ENCODE measurements at regions not wholly inside any gene's neighbourhood (a gene's known extent, or its start where the extent isn't known, plus 50 kb on each side); places are given as distances from the start of the nearest gene placed in this dataset.
"Not testable (repeated sequence)": the region's sequence is repeated elsewhere in the genome, so short reads cannot be mapped to it uniquely, and the experiment has no call there.

DNA sequence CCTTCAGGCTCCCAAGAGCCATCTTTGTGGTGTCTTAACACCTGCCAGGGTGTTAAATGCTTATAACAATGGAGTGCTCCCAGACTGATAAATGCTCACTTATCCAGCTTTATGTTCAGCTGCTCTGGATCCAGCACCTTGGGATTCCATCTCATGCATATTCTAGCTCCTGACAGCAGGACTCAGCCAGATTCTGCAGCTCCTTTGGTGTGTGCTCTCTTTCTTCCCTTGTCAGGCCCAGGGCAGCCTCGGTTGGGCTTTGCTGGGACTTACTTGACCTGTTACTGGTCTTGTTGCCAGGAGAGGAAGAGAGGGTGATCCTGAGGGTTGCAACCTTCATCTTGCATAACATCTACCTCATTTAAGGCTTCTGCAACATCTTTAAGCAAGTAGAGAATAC lies 59.4 kb upstream of the CCNY start:
- ATAC-seq (no peak), DNase-seq (ENCODE audit: low read depth, low spot score) (no peak)
- Histone ChIP-seq H3K4me3 (ENCODE audit: low read depth in 2 of 2, low read length in 2 of 2) (no peak overlapping the region), H3K36me3 (ENCODE audit: control insufficient read depth, insufficient read depth, low read length) (no peaks in the 10 kb centered on the region), H3K27ac (ENCODE audit: low read length) (no peak overlapping the region), H3K27me3 (ENCODE audit: control insufficient read depth, insufficient read depth, low read length) (no peaks in the 10 kb centered on the region), H3K4me1 (ENCODE audit: control insufficient read depth, insufficient read depth, low read length) (no peaks in the 10 kb centered on the region), H3K9me3 (ENCODE audit: control insufficient read depth, insufficient read depth, low read depth, low read length) (no peaks in the 10 kb centered on the region)
- in situ Hi-C loops (cut with HindIII; ENCODE audit: low pct_unique_long_range_greater_than_20kb, low sequenced_read_pairs) (no loop called here), intact Hi-C loops (cut with micrococcal nuclease; ENCODE audit: unreplicated experiment) (no loop called here)
- TF ChIP-seq POLR2AphosphoS5 (IDR thresholded peaks at IDR 0.05; ENCODE audit: low read depth, low read length) (no peak), SIN3A (IDR thresholded peaks at IDR 0.05; ENCODE audit: borderline replicate concordance, insufficient read depth, low read depth, low read length) (no peak), TCF7L2 (IDR thresholded peaks at IDR 0.05; ENCODE audit: low read depth, low read length) (no peak)
- TF ChIP-seq, protein P1, sequence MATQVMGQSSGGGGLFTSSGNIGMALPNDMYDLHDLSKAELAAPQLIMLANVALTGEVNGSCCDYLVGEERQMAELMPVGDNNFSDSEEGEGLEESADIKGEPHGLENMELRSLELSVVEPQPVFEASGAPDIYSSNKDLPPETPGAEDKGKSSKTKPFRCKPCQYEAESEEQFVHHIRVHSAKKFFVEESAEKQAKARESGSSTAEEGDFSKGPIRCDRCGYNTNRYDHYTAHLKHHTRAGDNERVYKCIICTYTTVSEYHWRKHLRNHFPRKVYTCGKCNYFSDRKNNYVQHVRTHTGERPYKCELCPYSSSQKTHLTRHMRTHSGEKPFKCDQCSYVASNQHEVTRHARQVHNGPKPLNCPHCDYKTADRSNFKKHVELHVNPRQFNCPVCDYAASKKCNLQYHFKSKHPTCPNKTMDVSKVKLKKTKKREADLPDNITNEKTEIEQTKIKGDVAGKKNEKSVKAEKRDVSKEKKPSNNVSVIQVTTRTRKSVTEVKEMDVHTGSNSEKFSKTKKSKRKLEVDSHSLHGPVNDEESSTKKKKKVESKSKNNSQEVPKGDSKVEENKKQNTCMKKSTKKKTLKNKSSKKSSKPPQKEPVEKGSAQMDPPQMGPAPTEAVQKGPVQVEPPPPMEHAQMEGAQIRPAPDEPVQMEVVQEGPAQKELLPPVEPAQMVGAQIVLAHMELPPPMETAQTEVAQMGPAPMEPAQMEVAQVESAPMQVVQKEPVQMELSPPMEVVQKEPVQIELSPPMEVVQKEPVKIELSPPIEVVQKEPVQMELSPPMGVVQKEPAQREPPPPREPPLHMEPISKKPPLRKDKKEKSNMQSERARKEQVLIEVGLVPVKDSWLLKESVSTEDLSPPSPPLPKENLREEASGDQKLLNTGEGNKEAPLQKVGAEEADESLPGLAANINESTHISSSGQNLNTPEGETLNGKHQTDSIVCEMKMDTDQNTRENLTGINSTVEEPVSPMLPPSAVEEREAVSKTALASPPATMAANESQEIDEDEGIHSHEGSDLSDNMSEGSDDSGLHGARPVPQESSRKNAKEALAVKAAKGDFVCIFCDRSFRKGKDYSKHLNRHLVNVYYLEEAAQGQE (IDR thresholded peaks at IDR 0.05; ENCODE audit: insufficient read depth in 1 of 2, low read depth in 2 of 2, low read length in 1 of 2): no peak
- TF ChIP-seq, protein P2, sequence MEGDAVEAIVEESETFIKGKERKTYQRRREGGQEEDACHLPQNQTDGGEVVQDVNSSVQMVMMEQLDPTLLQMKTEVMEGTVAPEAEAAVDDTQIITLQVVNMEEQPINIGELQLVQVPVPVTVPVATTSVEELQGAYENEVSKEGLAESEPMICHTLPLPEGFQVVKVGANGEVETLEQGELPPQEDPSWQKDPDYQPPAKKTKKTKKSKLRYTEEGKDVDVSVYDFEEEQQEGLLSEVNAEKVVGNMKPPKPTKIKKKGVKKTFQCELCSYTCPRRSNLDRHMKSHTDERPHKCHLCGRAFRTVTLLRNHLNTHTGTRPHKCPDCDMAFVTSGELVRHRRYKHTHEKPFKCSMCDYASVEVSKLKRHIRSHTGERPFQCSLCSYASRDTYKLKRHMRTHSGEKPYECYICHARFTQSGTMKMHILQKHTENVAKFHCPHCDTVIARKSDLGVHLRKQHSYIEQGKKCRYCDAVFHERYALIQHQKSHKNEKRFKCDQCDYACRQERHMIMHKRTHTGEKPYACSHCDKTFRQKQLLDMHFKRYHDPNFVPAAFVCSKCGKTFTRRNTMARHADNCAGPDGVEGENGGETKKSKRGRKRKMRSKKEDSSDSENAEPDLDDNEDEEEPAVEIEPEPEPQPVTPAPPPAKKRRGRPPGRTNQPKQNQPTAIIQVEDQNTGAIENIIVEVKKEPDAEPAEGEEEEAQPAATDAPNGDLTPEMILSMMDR (IDR thresholded peaks at IDR 0.05): no peak
- no TSS peak for BruUV-seq (replicated peaks)
- ChIA-PET CTCF (no interaction called here), POLR2A (no interaction called here)

DNA sequence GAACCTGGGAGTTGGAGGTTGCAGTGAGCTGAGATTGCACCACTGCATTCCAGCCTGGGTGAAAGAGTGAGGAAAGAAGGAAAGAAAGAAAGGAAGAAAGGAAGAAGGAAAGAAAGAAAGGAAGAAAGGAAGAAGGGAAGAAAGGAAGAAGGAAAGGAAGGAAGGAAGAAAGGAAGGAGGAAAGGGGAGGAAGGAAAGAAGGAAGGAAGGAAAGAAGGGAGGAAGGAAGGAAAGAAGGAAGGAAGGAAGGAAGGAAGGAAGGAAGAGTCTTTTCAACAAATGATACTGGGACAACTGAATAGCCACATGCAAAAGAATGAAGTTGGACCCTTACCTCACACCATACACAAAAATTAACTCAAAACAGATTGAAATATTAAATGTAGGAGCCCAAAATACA lies 56.1 kb upstream of the CCNY start:
- CTCF ChIA-PET; H3K27ac ChIP-seq (ENCODE audit: low read length); H3K27me3 ChIP-seq (ENCODE audit: control insufficient read depth, insufficient read depth, low read length); POLR2A ChIA-PET; in situ Hi-C loops (cut with HindIII; ENCODE audit: low pct_unique_long_range_greater_than_20kb, low sequenced_read_pairs); H3K4me1 ChIP-seq (ENCODE audit: control insufficient read depth, insufficient read depth, low read length); H3K4me3 ChIP-seq (ENCODE audit: low read depth in 2 of 2, low read length in 2 of 2); H3K36me3 ChIP-seq (ENCODE audit: control insufficient read depth, insufficient read depth, low read length); ATAC-seq; DNase-seq (ENCODE audit: low read depth, low spot score); intact Hi-C loops (cut with micrococcal nuclease; ENCODE audit: unreplicated experiment); BruUV-seq (replicated peaks); H3K9me3 ChIP-seq (ENCODE audit: control insufficient read depth, insufficient read depth, low read depth, low read length): not testable (repeated sequence)
